ENCODE measurements at regions not wholly inside any gene's neighbourhood (a gene's known extent, or its start where the extent isn't known, plus 50 kb on each side); places are given as distances from the start of the nearest gene placed in this dataset.

GRCh38 chr6:145099713-145100112 lies 635.6 kb downstream of the EPM2A start:
- TF ChIP-seq POLR2A (IDR thresholded peaks at IDR 0.05; ENCODE audit: low read length) (no peak), GATA1 (IDR thresholded peaks at IDR 0.05; ENCODE audit: low read depth, low read length) (no peak)
